ENCODE measurements at regions not wholly inside any gene's neighbourhood (a gene's known extent, or its start where the extent isn't known, plus 50 kb on each side); places are given as distances from the start of the nearest gene placed in this dataset.
"Not testable (repeated sequence)": the region's sequence is repeated elsewhere in the genome, so short reads cannot be mapped to it uniquely, and the experiment has no call there.

DNA sequence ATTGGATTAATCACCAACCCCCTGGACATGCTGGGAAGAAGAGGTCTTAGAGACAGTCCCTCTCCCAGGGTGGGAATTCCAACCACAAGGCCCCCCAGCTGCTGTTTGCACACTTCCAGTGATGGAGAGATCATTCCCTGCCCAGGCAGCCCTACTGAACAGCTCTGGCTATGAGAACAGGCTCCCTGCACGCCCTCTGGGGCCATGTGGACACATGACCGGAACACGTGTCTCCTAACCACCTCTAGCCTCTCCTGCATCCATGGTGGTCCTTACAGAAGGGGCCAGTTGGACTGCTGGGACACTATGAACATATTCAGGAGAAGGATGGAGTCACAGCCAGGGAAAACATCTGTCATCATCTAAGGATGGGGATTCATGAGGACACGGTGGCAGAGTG is 196.2 kb downstream of the MN1 start:
- TF ChIP-seq CTCF (IDR thresholded peaks at IDR 0.05; ENCODE audit: low read depth, low read length) = no peak
- TF ChIP-seq POLR2A (IDR thresholded peaks at IDR 0.05; ENCODE audit: extremely low read depth, insufficient read length) = no peak
- TF ChIP-seq, protein P1, sequence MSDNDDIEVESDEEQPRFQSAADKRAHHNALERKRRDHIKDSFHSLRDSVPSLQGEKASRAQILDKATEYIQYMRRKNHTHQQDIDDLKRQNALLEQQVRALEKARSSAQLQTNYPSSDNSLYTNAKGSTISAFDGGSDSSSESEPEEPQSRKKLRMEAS (IDR thresholded peaks at IDR 0.05; ENCODE audit: low read depth, low read length) = no peak
- no peak for TF ChIP-seq MYC (IDR thresholded peaks at IDR 0.05; ENCODE audit: low read depth, low read length)
- no peak overlapping the region for H3K4me3 ChIP-seq (ENCODE audit: low read depth, low read length)
- DNase-seq (ENCODE audit: low read depth) = no peak

GRCh38 chr22:27607750-27608149 is 193.8 kb downstream of the MN1 start:
- H3K4me3 ChIP-seq (ENCODE audit: low read depth, low read length); DNase-seq (ENCODE audit: low read depth): not testable (repeated sequence)

GRCh38 chr22:27609451-27609888 is 192.1 kb downstream of the MN1 start:
- TF ChIP-seq, protein P1 (IDR thresholded peaks at IDR 0.05; ENCODE audit: low read depth, low read length) = no peak
- TF ChIP-seq POLR2A (IDR thresholded peaks at IDR 0.05; ENCODE audit: extremely low read depth, insufficient read length) = no peak
- TF ChIP-seq MYC (IDR thresholded peaks at IDR 0.05; ENCODE audit: low read depth, low read length) = no peak
- no peak for TF ChIP-seq CTCF (IDR thresholded peaks at IDR 0.05; ENCODE audit: low read depth, low read length)
- DNase-seq (ENCODE audit: low read depth) = no peak
- no peak overlapping the region for H3K4me3 ChIP-seq (ENCODE audit: low read depth, low read length)

GRCh38 chr22:27610164-27610563 is 191.4 kb downstream of the MN1 start:
- H3K4me3 ChIP-seq (ENCODE audit: low read depth, low read length); DNase-seq (ENCODE audit: low read depth): not testable (repeated sequence)

- DNase-seq (ENCODE audit: low read depth) = peak; percentile 7
- TF ChIP-seq, protein P1 (IDR thresholded peaks at IDR 0.05; ENCODE audit: low read depth, low read length) = no peak
- TF ChIP-seq POLR2A (IDR thresholded peaks at IDR 0.05; ENCODE audit: extremely low read depth, insufficient read length) (no peak), CTCF (IDR thresholded peaks at IDR 0.05; ENCODE audit: low read depth, low read length) (no peak), MYC (IDR thresholded peaks at IDR 0.05; ENCODE audit: low read depth, low read length) (no peak)
- no peak overlapping the region for H3K4me3 ChIP-seq (ENCODE audit: low read depth, low read length)
Measured at GRCh38 chr22:27610863-27611786, 190.4 kb downstream of the MN1 start.

- peak; percentile 90 for DNase-seq (ENCODE audit: low read depth)
- H3K4me3 ChIP-seq (ENCODE audit: low read depth, low read length) = no peak overlapping the region
- TF ChIP-seq MYC (IDR thresholded peaks at IDR 0.05; ENCODE audit: low read depth, low read length) (no peak), POLR2A (IDR thresholded peaks at IDR 0.05; ENCODE audit: extremely low read depth, insufficient read length) (no peak), CTCF (IDR thresholded peaks at IDR 0.05; ENCODE audit: low read depth, low read length) (no peak)
- TF ChIP-seq, protein P1 (IDR thresholded peaks at IDR 0.05; ENCODE audit: low read depth, low read length) = no peak
Measured at GRCh38 chr22:27612115-27612514, 189.4 kb downstream of the MN1 start.

Measured in NB4 (cell line).